ENCODE measurements at regions not wholly inside any gene's neighbourhood (a gene's known extent, or its start where the extent isn't known, plus 50 kb on each side); places are given as distances from the start of the nearest gene placed in this dataset.

- Mint-ChIP-seq H3K27me3 (ENCODE audit: insufficient read depth) (no peaks in the 10 kb centered on the region), H3K4me3 (no peak overlapping the region), H3K4me1 (no peaks in the 10 kb centered on the region), H3K9me3 (no peaks in the 10 kb centered on the region), H3K36me3 (ENCODE audit: low read depth) (no peaks in the 10 kb centered on the region), H3K27ac (no peak overlapping the region)
- no peaks in the 10 kb centered on the region for H3K4me1 ChIP-seq (ENCODE audit: control insufficient read depth, insufficient read depth, low read length)
- TF ChIP-seq, protein P1, sequence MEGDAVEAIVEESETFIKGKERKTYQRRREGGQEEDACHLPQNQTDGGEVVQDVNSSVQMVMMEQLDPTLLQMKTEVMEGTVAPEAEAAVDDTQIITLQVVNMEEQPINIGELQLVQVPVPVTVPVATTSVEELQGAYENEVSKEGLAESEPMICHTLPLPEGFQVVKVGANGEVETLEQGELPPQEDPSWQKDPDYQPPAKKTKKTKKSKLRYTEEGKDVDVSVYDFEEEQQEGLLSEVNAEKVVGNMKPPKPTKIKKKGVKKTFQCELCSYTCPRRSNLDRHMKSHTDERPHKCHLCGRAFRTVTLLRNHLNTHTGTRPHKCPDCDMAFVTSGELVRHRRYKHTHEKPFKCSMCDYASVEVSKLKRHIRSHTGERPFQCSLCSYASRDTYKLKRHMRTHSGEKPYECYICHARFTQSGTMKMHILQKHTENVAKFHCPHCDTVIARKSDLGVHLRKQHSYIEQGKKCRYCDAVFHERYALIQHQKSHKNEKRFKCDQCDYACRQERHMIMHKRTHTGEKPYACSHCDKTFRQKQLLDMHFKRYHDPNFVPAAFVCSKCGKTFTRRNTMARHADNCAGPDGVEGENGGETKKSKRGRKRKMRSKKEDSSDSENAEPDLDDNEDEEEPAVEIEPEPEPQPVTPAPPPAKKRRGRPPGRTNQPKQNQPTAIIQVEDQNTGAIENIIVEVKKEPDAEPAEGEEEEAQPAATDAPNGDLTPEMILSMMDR (conservative IDR thresholded peaks at IDR 0.05) = no peak
- H3K36me3 ChIP-seq (ENCODE audit: control insufficient read depth, insufficient read depth, low read length) = no peaks in the 10 kb centered on the region
- no peaks in the 10 kb centered on the region for H3K27me3 ChIP-seq (ENCODE audit: control insufficient read depth, insufficient read depth, low read length, poor library complexity, severe bottlenecking)
- no peak overlapping the region for H3K9ac ChIP-seq (ENCODE audit: extremely low read depth, low read length, poor library complexity, severe bottlenecking)
- no peaks in the 10 kb centered on the region for H3K9me3 ChIP-seq (ENCODE audit: control insufficient read depth, low read length)
- DNase-seq = no peak
- H3K27ac ChIP-seq (ENCODE audit: low read depth, low read length) = no peak overlapping the region
- H3K4me3 ChIP-seq (ENCODE audit: low read length) = no peak overlapping the region
- WGBS, 2 experiments (ENCODE audit: insufficient coverage in 1 of 2, insufficient read length in 1 of 2) = 83 to 88% methylated on average over 2 of the region's 2 CpGs
Observed at GRCh38 chr1:73736125-73736524, 461.9 kb downstream of the LRRIQ3 start.

DNA sequence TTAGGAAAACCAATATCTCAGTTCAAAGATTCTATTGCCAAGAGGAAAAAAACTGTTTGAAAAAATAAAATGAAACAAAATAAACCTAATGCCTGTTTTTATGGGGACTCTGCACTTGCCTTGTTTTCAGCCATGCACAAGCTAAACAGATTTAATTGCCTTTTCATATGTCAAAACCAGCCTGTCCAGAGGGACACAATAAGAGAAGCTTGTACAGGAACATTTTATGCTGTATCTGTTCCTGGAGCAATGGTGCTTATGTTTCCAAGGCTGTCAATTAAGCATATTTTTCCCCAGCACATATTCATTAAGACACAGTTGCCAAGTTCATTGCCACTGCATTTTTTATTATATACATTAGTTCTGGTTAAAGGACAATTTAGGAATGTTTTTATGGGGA is 470.9 kb downstream of the LRRIQ3 start:
- no peaks in the 10 kb centered on the region for H3K36me3 Mint-ChIP-seq (ENCODE audit: low read depth)
- H3K36me3 ChIP-seq (ENCODE audit: control insufficient read depth, insufficient read depth, low read length) = no peaks in the 10 kb centered on the region
- no peaks in the 10 kb centered on the region for H3K9me3 ChIP-seq (ENCODE audit: control insufficient read depth, low read length)
- H3K27me3 Mint-ChIP-seq (ENCODE audit: insufficient read depth) = no peaks in the 10 kb centered on the region
- DNase-seq = no peak
- no peaks in the 10 kb centered on the region for H3K27me3 ChIP-seq (ENCODE audit: control insufficient read depth, insufficient read depth, low read length, poor library complexity, severe bottlenecking)
- H3K27ac ChIP-seq (ENCODE audit: low read depth, low read length) = no peak overlapping the region
- TF ChIP-seq, protein P1 (conservative IDR thresholded peaks at IDR 0.05) = no peak
- H3K9ac ChIP-seq (ENCODE audit: extremely low read depth, low read length, poor library complexity, severe bottlenecking) = no peak overlapping the region
- no peak overlapping the region for H3K27ac Mint-ChIP-seq
- no peaks in the 10 kb centered on the region for H3K4me1 Mint-ChIP-seq
- H3K4me1 ChIP-seq (ENCODE audit: control insufficient read depth, insufficient read depth, low read length) = no peaks in the 10 kb centered on the region
- H3K4me3 Mint-ChIP-seq = no peak overlapping the region
- H3K9me3 Mint-ChIP-seq = no peaks in the 10 kb centered on the region
- no peak overlapping the region for H3K4me3 ChIP-seq (ENCODE audit: low read length)

- H3K27me3 Mint-ChIP-seq (ENCODE audit: insufficient read depth) = no peaks in the 10 kb centered on the region
- no peaks in the 10 kb centered on the region for H3K4me1 Mint-ChIP-seq
- Histone ChIP-seq H3K27ac (ENCODE audit: low read depth, low read length) (no peak overlapping the region), H3K4me1 (ENCODE audit: control insufficient read depth, insufficient read depth, low read length) (no peaks in the 10 kb centered on the region), H3K4me3 (ENCODE audit: low read length) (no peak overlapping the region), H3K36me3 (ENCODE audit: control insufficient read depth, insufficient read depth, low read length) (no peaks in the 10 kb centered on the region), H3K27me3 (ENCODE audit: control insufficient read depth, insufficient read depth, low read length, poor library complexity, severe bottlenecking) (no peaks in the 10 kb centered on the region), H3K9ac (ENCODE audit: extremely low read depth, low read length, poor library complexity, severe bottlenecking) (no peak overlapping the region), H3K9me3 (ENCODE audit: control insufficient read depth, low read length) (no peaks in the 10 kb centered on the region)
- WGBS, 2 experiments (ENCODE audit: insufficient coverage in 1 of 2, insufficient read length in 1 of 2) = 85 to 100% methylated on average over 1 of the region's 1 CpG
- DNase-seq = no peak
- no peaks in the 10 kb centered on the region for H3K9me3 Mint-ChIP-seq
- no peaks in the 10 kb centered on the region for H3K36me3 Mint-ChIP-seq (ENCODE audit: low read depth)
- H3K27ac Mint-ChIP-seq = no peak overlapping the region
- H3K4me3 Mint-ChIP-seq = no peak overlapping the region
- TF ChIP-seq, protein P1 (conservative IDR thresholded peaks at IDR 0.05) = no peak
Observed at GRCh38 chr1:73722055-73722454, 475.9 kb downstream of the LRRIQ3 start.

All from endodermal cell (in vitro differentiated cells).